T47D (cell line): ENCODE measurements at regions not wholly inside any gene's neighbourhood (a gene's known extent, or its start where the extent isn't known, plus 50 kb on each side); places are given as distances from the start of the nearest gene placed in this dataset.

Experiments
- DNase-seq, 2 experiments: peaks; one replicate each; pipeline versions ENCODE4 v3.0.0 to v3.0.0-alpha.2; 2011 to 2012; ENCODE audit warnings: low read depth in 1 of 2, low spot score in 1 of 2
- JUND ChIP-seq: IDR thresholded peaks from 2 replicates; pipeline ENCODE4 v1.6.1; 2012; ENCODE audit warnings: low read depth
- in situ Hi-C: cut with HindIII; loops from 2 replicates; pipeline ENCODE4 v1.10.0; 2016; ENCODE audit warnings: low sequenced_read_pairs, low pct_unique_long_range_greater_than_20kb

DNA sequence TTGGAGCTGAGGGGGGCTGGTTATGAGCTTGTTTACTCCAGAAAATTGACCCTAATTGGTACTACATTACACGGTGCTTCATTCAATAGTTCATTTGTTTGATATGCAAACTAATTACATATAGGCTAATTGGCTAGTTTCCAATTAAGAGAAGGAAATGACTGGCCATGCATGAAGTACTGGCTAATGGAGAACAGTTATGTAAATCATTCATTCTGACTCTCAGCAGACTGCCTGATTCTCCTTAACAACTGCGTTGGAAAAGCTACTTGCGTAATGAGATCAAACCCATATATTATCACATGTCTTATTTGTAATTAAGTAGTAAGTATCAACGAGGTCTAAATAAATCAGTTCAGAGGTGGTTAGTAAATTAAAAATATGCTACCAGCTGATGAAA lies 81.8 kb upstream of the CTTNBP2 start:
- TF ChIP-seq JUND: no peak
- no peak for DNase-seq

DNA sequence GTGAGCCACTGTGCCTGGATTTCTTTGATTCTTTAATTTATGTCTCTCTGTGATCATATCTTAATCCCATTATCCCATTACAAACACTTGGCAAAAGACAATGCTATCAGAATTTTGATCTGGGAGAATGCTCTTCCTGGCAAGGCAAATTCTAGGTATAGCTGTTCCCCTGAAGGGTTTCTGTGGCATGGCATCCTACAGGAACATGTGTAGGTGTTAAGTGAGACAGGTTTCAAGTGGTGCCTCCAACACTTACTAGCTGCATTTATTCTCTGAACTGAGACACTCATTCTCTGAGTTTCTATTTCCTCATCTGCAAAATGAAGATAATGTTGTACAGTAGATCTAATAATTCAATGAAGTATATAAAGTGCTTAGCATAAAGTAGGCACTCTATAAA lies 87.1 kb upstream of the CTTNBP2 start:
- no peak for TF ChIP-seq JUND
- in situ Hi-C loops: no loop called here
- peak in 1 of 2 experiments; percentile 34 for DNase-seq

More for the DNA sequence above, 81.8 kb upstream of the CTTNBP2 start:
- in situ Hi-C loops: no loop called here

DNA sequence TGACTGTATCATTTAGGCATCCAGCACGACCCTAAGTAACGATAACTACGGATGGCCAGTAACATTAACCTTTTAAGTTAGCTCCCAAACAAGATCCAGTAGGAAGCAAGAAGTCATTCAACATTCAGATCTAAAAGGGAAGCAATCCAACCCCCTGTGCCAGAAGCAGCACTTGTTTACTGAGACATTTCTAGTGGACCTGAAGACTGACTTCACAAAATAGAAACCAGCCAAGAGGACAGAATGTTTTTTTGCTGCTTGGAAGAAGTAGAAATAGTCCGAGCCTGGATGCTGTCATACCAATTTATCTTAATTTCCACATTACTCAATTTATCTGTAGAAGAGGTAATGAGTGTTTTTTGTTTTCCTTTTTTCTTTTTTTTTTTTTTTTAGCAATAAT lies 88.0 kb upstream of the CTTNBP2 start:
- DNase-seq: no peak
- TF ChIP-seq JUND: no peak
- in situ Hi-C loops: no loop called here

DNA sequence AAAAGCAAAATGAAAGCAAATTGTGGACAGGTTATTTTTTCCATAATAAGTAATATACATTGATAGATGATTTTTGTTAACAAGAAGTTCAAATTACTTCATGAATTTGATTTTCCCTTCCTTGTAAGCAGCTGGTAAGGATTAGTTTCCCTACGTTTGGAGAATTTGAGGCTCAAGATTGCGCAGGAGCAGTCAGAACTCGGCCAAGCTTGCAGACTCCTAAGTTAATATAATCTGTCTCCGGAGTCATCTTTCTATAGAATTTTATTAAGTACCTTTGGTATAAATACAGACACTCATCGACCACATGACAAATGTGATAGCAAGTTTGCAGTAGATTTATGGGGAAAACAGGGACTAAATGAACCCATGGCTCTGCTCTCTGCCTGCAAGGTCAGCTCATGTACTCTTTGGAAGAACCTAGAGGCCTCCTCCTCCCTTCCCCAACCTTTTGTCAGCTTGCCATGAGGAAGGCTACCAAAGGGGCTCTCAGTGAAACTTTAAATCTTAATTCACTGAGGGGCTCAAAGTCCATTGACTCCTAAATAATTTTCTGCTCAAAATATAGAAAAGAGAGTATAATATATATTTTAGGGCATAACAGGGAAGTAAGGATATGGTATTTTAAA lies 89.2 kb upstream of the CTTNBP2 start:
- no peak for DNase-seq
- TF ChIP-seq JUND: no peak
- in situ Hi-C loops: no loop called here

DNA sequence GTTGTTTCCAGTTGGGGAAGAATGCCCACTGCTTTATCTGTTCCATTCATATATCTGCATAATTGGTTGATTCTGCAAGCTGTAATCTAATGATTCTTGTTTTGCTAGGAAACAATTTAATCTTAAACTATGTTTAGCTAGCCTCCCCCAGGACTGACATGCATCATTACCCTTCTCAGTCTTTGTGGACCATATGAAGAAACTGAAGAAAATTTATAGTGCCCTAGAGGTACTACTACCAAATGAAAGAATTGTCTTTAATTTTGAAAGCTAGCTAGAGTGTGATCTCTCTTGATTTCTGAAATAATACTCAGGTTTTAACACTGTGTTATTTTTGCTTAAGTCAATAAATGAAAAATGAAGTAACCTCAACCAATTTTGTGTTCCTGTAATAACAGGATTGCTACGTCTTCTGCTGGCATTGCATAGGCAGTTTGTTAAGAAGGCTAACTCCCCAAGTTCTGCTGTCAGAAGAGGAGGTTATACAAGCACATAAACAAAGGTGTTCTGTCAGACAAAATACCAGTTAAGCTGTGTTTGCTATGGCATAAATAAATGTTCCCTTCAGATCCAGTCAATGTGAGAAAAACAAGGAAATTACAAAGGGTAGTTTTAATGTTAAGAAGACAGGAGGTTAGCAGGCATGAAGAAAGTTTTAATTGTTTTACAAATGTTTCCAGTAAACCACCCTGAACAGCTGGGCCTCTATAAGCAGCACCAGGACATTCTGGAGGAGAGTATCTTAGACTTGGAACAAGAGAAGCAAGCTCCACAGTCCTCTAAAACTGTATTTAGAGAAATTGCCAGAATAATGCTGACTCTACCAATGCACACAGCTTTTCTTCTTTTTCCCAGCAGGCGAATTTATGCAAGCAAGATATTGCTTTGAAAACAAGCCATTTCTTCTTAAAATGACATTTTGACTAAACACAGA lies 90.3 kb upstream of the CTTNBP2 start:
- in situ Hi-C loops: no loop called here
- no peak for TF ChIP-seq JUND
- DNase-seq: no peak

DNA sequence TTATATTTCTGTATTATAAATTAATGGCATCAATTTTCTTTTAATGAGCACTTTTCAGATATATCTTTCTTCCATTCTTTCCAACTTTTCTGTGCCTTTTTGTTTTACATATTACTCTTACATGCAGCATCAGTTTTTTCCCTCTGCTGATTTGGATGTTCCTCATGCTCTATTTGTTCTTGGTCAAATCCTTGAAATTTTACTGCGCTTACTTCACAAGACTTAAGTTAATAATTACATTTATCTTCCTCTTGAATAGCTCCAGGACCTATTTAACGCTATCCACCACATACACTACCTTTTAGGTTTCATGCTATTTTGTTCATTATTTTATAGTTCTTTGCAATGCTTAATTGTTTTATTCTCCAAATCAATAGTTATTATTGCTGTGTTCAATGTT lies 97.6 kb upstream of the CTTNBP2 start:
- in situ Hi-C loops: no loop called here
- TF ChIP-seq JUND: no peak
- no peak for DNase-seq

DNA sequence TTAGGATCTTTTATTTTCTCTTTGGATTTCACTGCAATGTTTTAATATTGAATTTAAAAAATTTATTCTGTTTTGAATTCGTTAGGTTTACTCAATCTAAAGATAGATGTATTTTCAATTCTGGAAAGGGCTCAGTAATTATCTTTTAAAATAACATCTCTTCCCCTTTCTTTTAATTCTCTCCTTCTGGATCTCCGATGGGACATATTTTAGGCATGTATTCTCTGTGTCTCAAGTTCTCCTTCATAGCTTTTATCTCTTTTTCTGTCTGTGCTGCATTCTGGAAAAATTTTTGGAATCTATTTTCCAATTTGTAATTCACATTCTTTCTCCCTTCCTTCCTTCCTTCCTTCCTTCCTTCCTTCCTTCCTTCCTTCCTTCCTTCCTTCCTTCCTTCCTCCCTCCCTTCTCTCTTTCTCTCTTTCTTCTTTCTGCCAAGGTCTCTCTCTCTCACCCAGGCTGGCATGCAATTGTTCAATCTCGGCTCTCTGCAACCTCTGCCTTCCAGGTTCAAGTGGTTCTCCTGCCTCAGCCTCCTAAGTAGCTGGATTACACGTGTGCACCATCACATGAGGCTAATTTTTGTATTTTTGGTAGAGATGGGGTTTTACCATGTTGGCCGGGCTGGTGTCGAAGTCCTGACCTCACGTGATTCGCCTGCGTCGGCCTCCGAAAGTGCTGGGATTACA lies 98.5 kb upstream of the CTTNBP2 start:
- DNase-seq: no peak
- TF ChIP-seq JUND: no peak
- in situ Hi-C loops: no loop called here

DNA sequence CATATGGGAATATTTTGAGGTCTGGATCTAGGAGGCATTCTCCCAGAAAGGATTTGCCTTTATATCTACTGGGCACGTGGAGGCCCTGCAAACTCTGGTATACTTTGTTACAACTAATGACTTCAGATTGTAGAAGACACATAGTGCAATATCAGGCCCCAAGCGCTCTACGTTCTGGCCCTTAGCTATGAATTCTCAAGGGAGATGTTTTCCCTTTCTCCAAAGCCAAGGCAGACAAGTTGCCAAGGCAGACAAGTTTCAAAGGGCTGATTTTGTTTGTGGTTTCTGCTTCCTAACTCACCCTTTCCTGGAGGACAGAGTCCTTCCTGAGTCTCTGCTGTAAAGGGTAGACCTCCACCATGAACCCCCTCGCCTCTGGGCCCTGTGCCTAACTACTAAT lies 99.4 kb upstream of the CTTNBP2 start:
- in situ Hi-C loops: no loop called here
- no peak for DNase-seq
- no peak for TF ChIP-seq JUND

DNA sequence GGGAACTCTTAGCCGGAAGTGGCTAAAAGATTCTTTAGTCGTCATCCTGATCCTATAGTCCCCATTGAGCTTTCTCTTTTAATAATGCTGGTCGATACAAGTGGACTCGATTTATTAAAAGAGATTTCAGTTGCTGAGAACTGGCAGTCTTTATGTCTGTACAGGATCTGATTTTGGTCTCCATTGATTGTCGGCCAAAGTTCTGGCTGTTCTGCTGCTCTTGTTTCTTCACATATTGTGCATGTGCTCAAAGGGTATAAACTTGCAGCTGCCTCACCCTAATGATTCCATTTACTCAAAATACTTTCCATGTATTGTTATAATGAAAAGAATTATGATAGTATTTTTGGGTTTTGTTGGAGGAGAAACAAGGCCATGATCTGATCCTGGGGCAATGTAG lies 100.7 kb upstream of the CTTNBP2 start:
- in situ Hi-C loops: no loop called here

DNA sequence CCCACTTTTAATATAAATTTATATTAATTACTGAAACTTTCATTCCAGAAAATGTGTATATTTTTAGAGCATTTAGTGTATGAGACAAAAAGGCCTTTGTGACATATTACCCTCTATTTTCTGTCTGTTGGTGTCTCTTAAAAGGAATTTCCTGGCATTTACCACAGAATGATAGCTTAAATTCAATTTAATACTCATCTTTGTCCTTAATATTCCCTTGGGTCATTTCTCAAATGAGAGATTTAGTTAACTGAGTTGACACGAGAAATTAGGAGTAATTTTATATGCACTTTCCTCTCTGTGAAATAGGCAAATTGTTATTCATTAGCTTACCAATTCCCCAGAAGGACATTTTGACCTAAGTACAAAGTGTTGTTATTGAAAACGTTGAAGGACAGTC lies 101.7 kb upstream of the CTTNBP2 start:
- DNase-seq: no peak
- in situ Hi-C loops: no loop called here
- TF ChIP-seq JUND: no peak

More for the DNA sequence above, 100.7 kb upstream of the CTTNBP2 start:
- no peak for DNase-seq
- no peak for TF ChIP-seq JUND

DNA sequence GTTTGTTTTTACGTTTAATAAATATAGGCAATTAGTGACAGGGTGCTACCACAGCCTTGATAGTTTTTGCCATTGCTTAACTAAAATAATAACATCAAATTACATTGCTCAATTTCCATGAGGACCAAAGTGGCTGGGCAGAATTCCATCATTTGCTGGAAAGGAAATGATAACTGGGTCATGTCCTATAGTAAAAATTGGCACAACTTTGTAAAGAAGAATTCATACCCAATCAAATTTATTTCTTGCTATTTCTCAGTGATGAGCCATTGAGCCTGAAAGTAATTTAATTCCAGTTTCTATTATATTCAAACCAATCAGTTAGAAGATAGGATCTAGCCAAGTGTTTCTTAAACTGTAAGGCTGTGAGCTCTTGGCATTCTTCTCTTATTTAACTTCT lies 102.2 kb upstream of the CTTNBP2 start:
- TF ChIP-seq JUND: no peak
- DNase-seq: no peak
- in situ Hi-C loops: no loop called here

DNA sequence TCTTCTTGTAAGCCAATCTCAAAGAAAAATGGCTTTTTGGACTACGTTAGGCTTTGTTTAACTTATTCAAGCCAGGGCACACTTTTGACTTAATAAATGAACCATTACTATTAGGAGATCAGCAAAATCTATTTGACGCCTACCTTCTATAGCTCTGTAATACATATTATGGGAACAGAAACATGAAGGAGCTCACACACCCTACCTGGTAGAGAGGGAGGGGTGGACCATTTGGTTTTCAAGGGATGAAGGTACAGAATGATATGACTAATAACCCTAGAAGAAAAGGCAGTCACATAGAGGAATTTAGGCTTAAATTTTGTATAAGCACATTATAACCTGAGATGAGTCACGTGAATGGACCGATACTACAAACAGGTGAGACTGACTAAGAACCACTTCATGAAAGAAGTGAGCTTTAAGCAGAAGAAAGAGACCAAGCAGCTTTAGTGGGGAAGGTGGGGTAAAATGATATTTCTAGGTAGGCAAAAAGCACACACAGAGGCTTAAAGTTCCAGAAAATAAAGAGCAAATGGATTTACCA lies 106.8 kb upstream of the CTTNBP2 start:
- no peak for DNase-seq
- in situ Hi-C loops: no loop called here
- TF ChIP-seq JUND: no peak
